Tibial nerve (tissue), 4 donors: ENCODE measurements at regions not wholly inside any gene's neighbourhood (a gene's known extent, or its start where the extent isn't known, plus 50 kb on each side); places are given as distances from the start of the nearest gene placed in this dataset.

Experiments used
- DNase-seq, 2 donors: peaks; one replicate each; pipeline ENCODE4 v3.0.0-alpha.2; 2019; ENCODE audit warnings: low spot score in 2 of 2
- H3K27ac ChIP-seq, 4 donors: fragments of 200-600 bp; sonication (generic) in 3 of 4; one replicate each; pipeline ENCODE4 v1.5.1; 2017 to 2019; ENCODE audit warnings: mild to moderate bottlenecking in 1 of 4
- H3K27me3 ChIP-seq, 2 donors: fragments of 200-600 bp; sonication (generic) in 1 of 2; one replicate each; pipeline versions ENCODE4 v1.5.1 to v1.6.0; 2017 to 2019
- H3K36me3 ChIP-seq, 3 donors: fragments of 200-600 bp; sonication (generic); one replicate each; pipeline ENCODE4 v1.5.1; 2018 to 2019
- H3K4me1 ChIP-seq, 4 donors: fragments of 200-600 bp; sonication (generic) in 3 of 4; one replicate each; pipeline ENCODE4 v1.5.1; 2017 to 2019
- H3K4me3 ChIP-seq, 4 donors: fragments of 200-600 bp; sonication (generic) in 3 of 4; one replicate each; pipeline ENCODE4 v1.5.1; 2017 to 2019; ENCODE audit warnings: mild to moderate bottlenecking in 1 of 4, moderate library complexity in 1 of 4
- H3K9me3 ChIP-seq, 4 donors: fragments of 200-600 bp; sonication (generic) in 3 of 4; one replicate each; pipeline ENCODE4 v1.5.1; 2017 to 2019
- CTCF ChIP-seq, 5 experiments: fragments of 200-600 bp in 3 of 5; fragments of 450-650 bp in 2 of 5; sonication (generic) in 3 of 5; IDR thresholded peaks; one replicate each; pipeline ENCODE4 v1.5.1; 2016 to 2019; ENCODE audit warnings: antibody characterized with exemption in 5 of 5, mild to moderate bottlenecking in 3 of 5, moderate library complexity in 2 of 5
- EP300 ChIP-seq, 2 donors: sonication (generic); formaldehyde crosslinking; IDR thresholded peaks; one replicate each; pipeline ENCODE4 v1.6.1; 2017; ENCODE audit warnings: antibody characterized with exemption in 2 of 2, mild to moderate bottlenecking in 1 of 2
- POLR2A ChIP-seq, 2 donors: fragments of 450-650 bp; IDR thresholded peaks; one replicate each; pipeline ENCODE4 v1.6.1; 2017; ENCODE audit warnings: antibody characterized with exemption in 2 of 2, mild to moderate bottlenecking in 2 of 2, moderate library complexity in 2 of 2
- WGBS, 2 donors: methylation state at CpG; one replicate each; pipeline ENCODE4 v1.1.5; 2018; 5-methylcytosine and 5-hydroxymethylcytosine counted together

- Histone ChIP-seq H3K36me3 (no peaks in the 10 kb centered on the region), H3K4me3 (no peak overlapping the region), H3K9me3 (no peaks in the 10 kb centered on the region), H3K27me3 (no peaks in the 10 kb centered on the region), H3K4me1 (no peaks in the 10 kb centered on the region), H3K27ac (no peak overlapping the region)
- TF ChIP-seq POLR2A (IDR thresholded peaks at IDR 0.05) (no peak), CTCF (IDR thresholded peaks at IDR 0.05) (no peak), EP300 (IDR thresholded peaks at IDR 0.05) (no peak)
- DNase-seq: no peak
- WGBS, 2 donors: 47 to 58% methylated on average over 2 of the region's 2 CpGs
These were observed 523.5 kb upstream of the ADGRL4 start for GRCh38 chr1:79530055-79530454.

GRCh38 chr1:79524126-79524525, 517.6 kb upstream of the ADGRL4 start:
- Histone ChIP-seq H3K4me1 (no peaks in the 10 kb centered on the region), H3K36me3 (no peaks in the 10 kb centered on the region), H3K27me3 (no peaks in the 10 kb centered on the region), H3K4me3 (no peak overlapping the region), H3K27ac (no peak overlapping the region), H3K9me3 (peaks cover 0 to 3% (median 0%) of the 10 kb centered on the region in 4 donors)
- TF ChIP-seq CTCF (IDR thresholded peaks at IDR 0.05): no peak
- no peak for TF ChIP-seq EP300 (IDR thresholded peaks at IDR 0.05)
- no peak for TF ChIP-seq POLR2A (IDR thresholded peaks at IDR 0.05)
- 88 to 92% methylated on average over 1 of the region's 1 CpG for WGBS, 2 donors
- no peak for DNase-seq

- Histone ChIP-seq H3K9me3 (peaks cover 0 to 3% (median 0%) of the 10 kb centered on the region in 4 donors), H3K36me3 (no peaks in the 10 kb centered on the region), H3K4me1 (no peaks in the 10 kb centered on the region), H3K27me3 (no peaks in the 10 kb centered on the region), H3K4me3 (no peak overlapping the region), H3K27ac (no peak overlapping the region)
- WGBS, 2 donors: 71 to 86% methylated on average over 4 of the region's 4 CpGs
- TF ChIP-seq POLR2A (IDR thresholded peaks at IDR 0.05) (no peak), CTCF (IDR thresholded peaks at IDR 0.05) (no peak), EP300 (IDR thresholded peaks at IDR 0.05) (no peak)
- DNase-seq: no peak
These were observed 512.7 kb upstream of the ADGRL4 start for GRCh38 chr1:79519084-79519760.

- Histone ChIP-seq H3K9me3 (peaks cover 0 to 3% (median 0%) of the 10 kb centered on the region in 4 donors), H3K27ac (no peak overlapping the region), H3K27me3 (no peaks in the 10 kb centered on the region), H3K4me1 (no peaks in the 10 kb centered on the region), H3K36me3 (no peaks in the 10 kb centered on the region), H3K4me3 (no peak overlapping the region)
- no peak for DNase-seq
- 61 to 70% methylated on average over 4 of the region's 4 CpGs for WGBS, 2 donors
- no peak for TF ChIP-seq CTCF (IDR thresholded peaks at IDR 0.05)
- TF ChIP-seq POLR2A (IDR thresholded peaks at IDR 0.05): no peak
- no peak for TF ChIP-seq EP300 (IDR thresholded peaks at IDR 0.05)
These were observed 511.1 kb upstream of the ADGRL4 start for GRCh38 chr1:79517470-79518224.

- TF ChIP-seq POLR2A (IDR thresholded peaks at IDR 0.05) (no peak), EP300 (IDR thresholded peaks at IDR 0.05) (no peak), CTCF (IDR thresholded peaks at IDR 0.05) (no peak)
- H3K27me3 ChIP-seq: no peaks in the 10 kb centered on the region
- no peaks in the 10 kb centered on the region for H3K36me3 ChIP-seq
- no peaks in the 10 kb centered on the region for H3K9me3 ChIP-seq
- no peak overlapping the region for H3K27ac ChIP-seq
- 52 to 62% methylated on average over 2 of the region's 2 CpGs for WGBS, 2 donors
- H3K4me3 ChIP-seq: no peak overlapping the region
- H3K4me1 ChIP-seq: no peaks in the 10 kb centered on the region
- no peak for DNase-seq
These were observed 501.2 kb upstream of the ADGRL4 start for GRCh38 chr1:79507770-79508169.
